Osteocyte (in vitro differentiated cells): ENCODE measurements at regions not wholly inside any gene's neighbourhood (a gene's known extent, or its start where the extent isn't known, plus 50 kb on each side); places are given as distances from the start of the nearest gene placed in this dataset.

Experiments
- DNase-seq: peaks from one replicate; pipeline ENCODE4 v3.0.0; 2021; ENCODE audit warnings: mixed read lengths; ENCODE audit not compliant: unreplicated experiment; ENCODE audit errors: extremely low spot score
- H3K27ac Mint-ChIP-seq: one replicate; pipeline ENCODE4 v1.8.0; 2021; ENCODE audit warnings: mild to moderate bottlenecking, mixed read lengths; ENCODE audit not compliant: unreplicated experiment
- H3K27me3 Mint-ChIP-seq: one replicate; pipeline ENCODE4 v1.8.0; 2021; ENCODE audit warnings: mixed read lengths; ENCODE audit not compliant: unreplicated experiment
- H3K36me3 Mint-ChIP-seq: one replicate; pipeline ENCODE4 v1.8.0; 2021; ENCODE audit warnings: mixed read lengths; ENCODE audit not compliant: unreplicated experiment
- H3K4me1 Mint-ChIP-seq: one replicate; pipeline ENCODE4 v1.8.0; 2021; ENCODE audit warnings: mixed read lengths; ENCODE audit not compliant: unreplicated experiment
- H3K4me3 Mint-ChIP-seq: one replicate; pipeline ENCODE4 v1.8.0; 2021; ENCODE audit warnings: mild to moderate bottlenecking, moderate library complexity, mixed read lengths; ENCODE audit not compliant: unreplicated experiment
- H3K9me3 Mint-ChIP-seq: one replicate; pipeline ENCODE4 v1.8.0; 2021; ENCODE audit warnings: mixed read lengths; ENCODE audit not compliant: unreplicated experiment
- TF ChIP-seq, protein P1 (sequence below): fragments of 200-600 bp; sonication (generic); IDR thresholded peaks from 2 replicates; pipeline ENCODE4 v1.5.0; 2021; ENCODE audit warnings: antibody characterized with exemption, mild to moderate bottlenecking, moderate library complexity

GRCh38 chr2:64844087-64844486 is 145.1 kb upstream of the SLC1A4 start:
- Mint-ChIP-seq H3K4me1 (peaks cover 5% of the 10 kb centered on the region), H3K36me3 (no peaks in the 10 kb centered on the region), H3K27me3 (no peaks in the 10 kb centered on the region), H3K4me3 (no peak overlapping the region), H3K9me3 (no peaks in the 10 kb centered on the region), H3K27ac (no peak overlapping the region)
- TF ChIP-seq, protein P1, sequence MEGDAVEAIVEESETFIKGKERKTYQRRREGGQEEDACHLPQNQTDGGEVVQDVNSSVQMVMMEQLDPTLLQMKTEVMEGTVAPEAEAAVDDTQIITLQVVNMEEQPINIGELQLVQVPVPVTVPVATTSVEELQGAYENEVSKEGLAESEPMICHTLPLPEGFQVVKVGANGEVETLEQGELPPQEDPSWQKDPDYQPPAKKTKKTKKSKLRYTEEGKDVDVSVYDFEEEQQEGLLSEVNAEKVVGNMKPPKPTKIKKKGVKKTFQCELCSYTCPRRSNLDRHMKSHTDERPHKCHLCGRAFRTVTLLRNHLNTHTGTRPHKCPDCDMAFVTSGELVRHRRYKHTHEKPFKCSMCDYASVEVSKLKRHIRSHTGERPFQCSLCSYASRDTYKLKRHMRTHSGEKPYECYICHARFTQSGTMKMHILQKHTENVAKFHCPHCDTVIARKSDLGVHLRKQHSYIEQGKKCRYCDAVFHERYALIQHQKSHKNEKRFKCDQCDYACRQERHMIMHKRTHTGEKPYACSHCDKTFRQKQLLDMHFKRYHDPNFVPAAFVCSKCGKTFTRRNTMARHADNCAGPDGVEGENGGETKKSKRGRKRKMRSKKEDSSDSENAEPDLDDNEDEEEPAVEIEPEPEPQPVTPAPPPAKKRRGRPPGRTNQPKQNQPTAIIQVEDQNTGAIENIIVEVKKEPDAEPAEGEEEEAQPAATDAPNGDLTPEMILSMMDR, result no peak
- no peak for DNase-seq

- no peaks in the 10 kb centered on the region for H3K27me3 Mint-ChIP-seq
- DNase-seq, result no peak
- TF ChIP-seq, protein P1, result no peak
- no peak overlapping the region for H3K4me3 Mint-ChIP-seq
- H3K36me3 Mint-ChIP-seq, result no peaks in the 10 kb centered on the region
- no peak overlapping the region for H3K27ac Mint-ChIP-seq
- H3K9me3 Mint-ChIP-seq, result no peaks in the 10 kb centered on the region
- no peaks in the 10 kb centered on the region for H3K4me1 Mint-ChIP-seq
These were observed 143.8 kb upstream of the SLC1A4 start for GRCh38 chr2:64845273-64845905.

DNA sequence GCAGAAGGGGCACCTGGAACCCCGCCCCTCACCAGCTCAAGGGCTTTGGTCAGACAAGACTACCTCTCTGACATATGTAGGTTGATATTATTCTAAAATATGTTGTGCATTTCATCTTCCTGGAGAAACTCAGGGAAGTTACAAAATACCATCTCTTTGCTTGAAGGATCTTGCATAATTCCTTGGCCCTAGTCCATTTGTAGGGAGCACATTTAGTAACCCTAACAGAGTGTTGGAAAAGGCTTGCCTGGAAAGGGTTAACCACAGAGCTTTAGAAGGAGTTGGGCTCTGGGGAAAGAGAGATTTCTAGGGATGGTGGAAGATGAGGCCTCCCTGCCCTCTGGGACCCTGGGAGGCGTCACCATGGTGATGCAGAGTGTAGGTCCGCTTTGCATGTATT is 143.0 kb upstream of the SLC1A4 start:
- Mint-ChIP-seq H3K36me3 (no peaks in the 10 kb centered on the region), H3K4me3 (no peak overlapping the region), H3K27ac (no peak overlapping the region), H3K4me1 (no peaks in the 10 kb centered on the region), H3K9me3 (no peaks in the 10 kb centered on the region), H3K27me3 (no peaks in the 10 kb centered on the region)
- TF ChIP-seq, protein P1, result no peak
- DNase-seq, result no peak

GRCh38 chr2:64847930-64848329 is 141.3 kb upstream of the SLC1A4 start:
- DNase-seq, result no peak
- Mint-ChIP-seq H3K27me3 (no peaks in the 10 kb centered on the region), H3K9me3 (no peaks in the 10 kb centered on the region), H3K27ac (no peak overlapping the region), H3K4me3 (no peak overlapping the region), H3K36me3 (no peaks in the 10 kb centered on the region), H3K4me1 (no peaks in the 10 kb centered on the region)
- TF ChIP-seq, protein P1, result no peak

- TF ChIP-seq, protein P1, result no peak
- peaks cover 2% of the 10 kb centered on the region for H3K4me1 Mint-ChIP-seq
- H3K9me3 Mint-ChIP-seq, result no peaks in the 10 kb centered on the region
- no peak for DNase-seq
- no peaks in the 10 kb centered on the region for H3K27me3 Mint-ChIP-seq
- H3K27ac Mint-ChIP-seq, result no peak overlapping the region
- H3K36me3 Mint-ChIP-seq, result no peaks in the 10 kb centered on the region
- no peak overlapping the region for H3K4me3 Mint-ChIP-seq
These were observed 140.8 kb upstream of the SLC1A4 start for GRCh38 chr2:64848363-64848762.
